ENCODE measurements at regions not wholly inside any gene's neighbourhood (a gene's known extent, or its start where the extent isn't known, plus 50 kb on each side); places are given as distances from the start of the nearest gene placed in this dataset.
"Not testable (repeated sequence)": the region's sequence is repeated elsewhere in the genome, so short reads cannot be mapped to it uniquely, and the experiment has no call there.

DNA sequence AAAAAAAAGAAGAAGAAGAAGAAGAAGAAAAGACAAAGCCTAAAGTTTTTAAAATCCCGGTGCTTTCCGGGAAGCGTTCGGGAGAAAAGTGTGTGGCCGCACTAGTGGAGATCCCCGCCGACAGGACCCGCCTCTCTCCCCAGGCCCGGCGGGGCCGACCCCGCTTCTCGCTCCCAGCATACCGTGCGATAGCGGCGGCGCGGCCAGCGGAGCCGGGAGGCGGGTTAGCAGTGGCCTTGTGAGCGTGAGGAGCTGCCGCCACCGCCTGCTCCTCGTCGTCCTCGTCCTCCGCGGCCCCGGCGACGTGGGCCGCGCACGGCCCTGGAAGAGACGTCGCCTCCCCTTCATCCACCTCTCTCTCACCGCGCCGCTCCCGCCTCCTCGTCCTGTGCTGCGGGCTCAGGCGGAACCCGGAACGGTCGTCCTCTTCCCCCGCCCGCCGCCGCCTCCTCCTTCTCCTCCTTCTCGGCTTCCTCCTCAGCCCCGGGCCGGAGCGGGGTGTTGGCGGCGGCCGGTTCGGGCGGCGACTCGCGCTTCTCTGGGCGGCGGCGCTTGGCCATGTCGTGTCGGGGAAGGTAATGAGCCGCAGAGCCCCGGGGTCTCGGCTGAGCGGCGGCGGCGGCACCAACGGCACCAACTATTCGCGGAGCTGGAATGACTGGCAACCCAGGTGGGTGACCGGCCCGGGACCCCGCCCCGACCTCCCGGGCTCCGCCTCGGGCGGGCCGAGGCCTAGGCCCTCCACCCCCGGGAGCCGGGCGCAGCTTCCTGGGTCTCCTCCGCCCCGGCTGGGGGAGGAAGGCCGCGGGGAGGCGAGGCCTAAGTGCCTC lies 62.6 kb upstream of the CDR2 start:
- TF ChIP-seq, protein P1, sequence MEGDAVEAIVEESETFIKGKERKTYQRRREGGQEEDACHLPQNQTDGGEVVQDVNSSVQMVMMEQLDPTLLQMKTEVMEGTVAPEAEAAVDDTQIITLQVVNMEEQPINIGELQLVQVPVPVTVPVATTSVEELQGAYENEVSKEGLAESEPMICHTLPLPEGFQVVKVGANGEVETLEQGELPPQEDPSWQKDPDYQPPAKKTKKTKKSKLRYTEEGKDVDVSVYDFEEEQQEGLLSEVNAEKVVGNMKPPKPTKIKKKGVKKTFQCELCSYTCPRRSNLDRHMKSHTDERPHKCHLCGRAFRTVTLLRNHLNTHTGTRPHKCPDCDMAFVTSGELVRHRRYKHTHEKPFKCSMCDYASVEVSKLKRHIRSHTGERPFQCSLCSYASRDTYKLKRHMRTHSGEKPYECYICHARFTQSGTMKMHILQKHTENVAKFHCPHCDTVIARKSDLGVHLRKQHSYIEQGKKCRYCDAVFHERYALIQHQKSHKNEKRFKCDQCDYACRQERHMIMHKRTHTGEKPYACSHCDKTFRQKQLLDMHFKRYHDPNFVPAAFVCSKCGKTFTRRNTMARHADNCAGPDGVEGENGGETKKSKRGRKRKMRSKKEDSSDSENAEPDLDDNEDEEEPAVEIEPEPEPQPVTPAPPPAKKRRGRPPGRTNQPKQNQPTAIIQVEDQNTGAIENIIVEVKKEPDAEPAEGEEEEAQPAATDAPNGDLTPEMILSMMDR (IDR thresholded peaks at IDR 0.05; ENCODE audit: low read length): not testable (repeated sequence)
- TF ChIP-seq EZH2 (IDR thresholded peaks at IDR 0.05; ENCODE audit: borderline replicate concordance, low read length): not testable (repeated sequence)

Measured in OCI-LY1 (cell line).